D721Med (cell line): ENCODE measurements at regions not wholly inside any gene's neighbourhood (a gene's known extent, or its start where the extent isn't known, plus 50 kb on each side); places are given as distances from the start of the nearest gene placed in this dataset.
A peak's percentile ranks its signal among the peaks of the same experiment; 100 is the strongest.

Source experiments
- DNase-seq: peaks from one replicate; pipeline ENCODE4 v3.0.0; 2011; ENCODE audit warnings: low spot score; ENCODE audit not compliant: insufficient read length
- FAIRE-seq: peaks from 2 replicates; lab custom pipeline; 2011; peaks lifted over from hg19 to GRCh38; lab: Jason Lieb, UNC
- TF ChIP-seq, protein P1 (sequence below): IDR thresholded peaks from 2 replicates; pipeline ENCODE4 v1.5.1; 2012; ENCODE audit warnings: mild to moderate bottlenecking, control low read depth; ENCODE audit not compliant: insufficient read depth; ENCODE audit errors: missing control alignments

DNA sequence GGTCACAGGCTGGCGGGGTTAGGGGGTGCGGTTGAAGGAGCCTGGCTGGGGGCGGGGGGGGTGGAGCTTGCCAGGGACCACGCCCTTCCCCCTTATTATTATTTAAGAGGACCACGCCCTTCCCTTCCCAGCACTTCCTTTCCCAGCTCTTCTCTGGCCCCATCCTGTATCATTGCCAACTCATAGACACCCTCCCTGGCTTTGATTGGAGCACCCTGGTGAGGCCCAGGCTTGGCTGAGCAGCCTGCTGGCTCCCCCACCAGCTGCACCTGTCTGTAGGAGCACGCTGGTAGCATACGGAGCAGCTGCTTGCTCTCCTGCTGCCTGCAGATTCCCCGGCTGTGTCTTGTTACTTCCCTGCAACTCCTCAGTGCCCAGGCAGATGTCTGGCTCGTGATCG is 62.5 kb upstream of the PDX1 start:
- FAIRE-seq, result no peak
- TF ChIP-seq, protein P1, sequence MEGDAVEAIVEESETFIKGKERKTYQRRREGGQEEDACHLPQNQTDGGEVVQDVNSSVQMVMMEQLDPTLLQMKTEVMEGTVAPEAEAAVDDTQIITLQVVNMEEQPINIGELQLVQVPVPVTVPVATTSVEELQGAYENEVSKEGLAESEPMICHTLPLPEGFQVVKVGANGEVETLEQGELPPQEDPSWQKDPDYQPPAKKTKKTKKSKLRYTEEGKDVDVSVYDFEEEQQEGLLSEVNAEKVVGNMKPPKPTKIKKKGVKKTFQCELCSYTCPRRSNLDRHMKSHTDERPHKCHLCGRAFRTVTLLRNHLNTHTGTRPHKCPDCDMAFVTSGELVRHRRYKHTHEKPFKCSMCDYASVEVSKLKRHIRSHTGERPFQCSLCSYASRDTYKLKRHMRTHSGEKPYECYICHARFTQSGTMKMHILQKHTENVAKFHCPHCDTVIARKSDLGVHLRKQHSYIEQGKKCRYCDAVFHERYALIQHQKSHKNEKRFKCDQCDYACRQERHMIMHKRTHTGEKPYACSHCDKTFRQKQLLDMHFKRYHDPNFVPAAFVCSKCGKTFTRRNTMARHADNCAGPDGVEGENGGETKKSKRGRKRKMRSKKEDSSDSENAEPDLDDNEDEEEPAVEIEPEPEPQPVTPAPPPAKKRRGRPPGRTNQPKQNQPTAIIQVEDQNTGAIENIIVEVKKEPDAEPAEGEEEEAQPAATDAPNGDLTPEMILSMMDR, result no peak
- DNase-seq, result no peak

DNA sequence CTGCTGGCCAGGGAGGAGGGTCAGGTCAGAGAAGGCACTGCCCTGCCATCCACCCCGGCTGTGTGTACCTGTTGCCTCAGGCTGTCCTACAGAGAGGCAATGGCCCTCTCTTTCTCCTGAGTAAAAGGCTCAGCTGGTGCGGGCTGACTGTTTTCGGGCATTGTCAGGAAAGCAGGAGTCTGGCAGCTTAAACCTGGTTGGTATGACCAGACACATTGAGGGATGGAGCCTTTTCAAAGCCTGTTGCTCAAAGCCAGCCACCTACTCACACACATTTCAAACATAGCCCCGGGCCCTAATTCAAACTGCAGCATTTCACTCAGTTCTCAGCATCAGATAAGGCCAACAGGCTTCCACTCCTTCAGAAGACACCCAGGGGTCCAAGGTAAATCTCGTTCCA is 61.8 kb upstream of the PDX1 start:
- FAIRE-seq, result no peak
- no peak for DNase-seq
- TF ChIP-seq, protein P1, result no peak

DNA sequence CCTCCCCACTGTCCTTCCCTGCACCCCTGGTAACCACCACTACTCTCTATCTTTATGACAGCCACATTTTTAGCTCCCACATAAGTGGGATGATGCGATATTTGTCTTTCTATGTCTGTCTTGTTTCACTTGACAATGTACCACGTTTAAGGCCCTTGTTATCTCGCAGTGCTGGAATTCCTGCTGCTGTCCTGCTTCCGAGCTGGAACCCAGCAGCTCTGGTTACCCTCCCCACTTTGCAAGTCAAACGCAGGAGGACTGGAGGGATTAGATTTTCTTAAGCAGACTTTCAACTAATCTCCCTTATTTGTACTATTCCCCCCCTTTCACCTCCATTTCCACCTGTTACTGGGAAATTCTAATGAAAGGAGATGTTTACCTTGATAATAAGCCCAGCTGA is 59.1 kb upstream of the PDX1 start:
- no peak for DNase-seq
- TF ChIP-seq, protein P1, result no peak
- FAIRE-seq, result no peak

DNA sequence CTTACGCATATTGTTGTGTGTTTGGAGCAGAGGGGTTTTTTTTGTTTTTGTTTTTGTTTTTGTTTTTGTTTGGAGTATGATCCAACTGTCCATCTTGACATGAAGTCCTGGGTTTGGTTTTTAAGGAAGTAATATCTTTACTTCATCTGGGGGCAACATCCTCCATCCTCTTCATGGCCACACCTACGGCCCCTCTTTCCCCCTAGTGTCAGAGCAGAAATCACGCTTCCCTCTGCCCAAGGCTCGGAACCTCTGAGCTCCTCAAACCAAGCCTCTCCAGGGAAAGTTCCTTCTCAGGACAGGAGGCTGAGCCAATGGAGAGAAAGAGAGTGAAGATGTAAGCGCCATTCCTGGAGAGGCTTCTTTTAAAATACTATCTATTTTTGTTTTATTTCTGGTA is 58.6 kb upstream of the PDX1 start:
- TF ChIP-seq, protein P1, result no peak
- FAIRE-seq, result no peak
- DNase-seq, result no peak

DNA sequence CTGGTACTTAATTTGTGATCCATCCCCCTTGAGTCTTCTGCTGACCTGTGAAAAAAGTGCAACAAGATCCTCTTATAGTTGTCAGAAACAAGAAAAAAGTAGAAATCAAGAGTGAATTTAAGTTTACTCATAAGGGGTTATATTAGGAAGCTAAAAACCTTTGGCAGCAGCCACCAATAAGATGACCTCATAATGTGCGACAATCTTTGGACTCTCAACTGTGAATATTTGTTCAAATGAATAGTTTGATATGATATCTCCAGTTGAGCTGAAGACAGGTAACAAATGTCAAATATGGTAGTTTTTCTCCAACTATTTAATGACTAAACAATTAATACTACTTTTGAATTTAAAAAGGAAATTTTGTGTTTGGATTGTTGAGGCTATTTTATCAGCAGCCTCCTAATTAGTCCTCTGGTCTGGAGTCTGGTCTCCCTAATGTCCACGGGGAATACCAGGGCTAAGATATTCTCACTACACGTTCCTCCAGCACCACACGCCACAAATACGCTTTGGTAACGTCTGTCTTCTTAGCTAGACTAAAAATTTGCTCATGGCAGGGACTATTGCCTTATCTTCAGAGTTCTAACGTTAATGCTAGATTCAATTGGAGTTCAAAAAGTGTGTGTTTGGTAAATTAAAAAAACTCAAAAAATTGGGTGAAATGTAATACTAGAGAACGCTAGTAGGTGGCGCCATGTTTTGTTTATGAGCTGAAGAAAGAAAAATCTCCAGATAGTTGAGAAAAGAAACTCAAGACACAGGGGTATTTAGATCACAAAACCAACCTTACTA is 51.0 kb upstream of the PDX1 start:
- TF ChIP-seq, protein P1, result peak; percentile 30
- DNase-seq (no peak), FAIRE-seq (no peak)

DNA sequence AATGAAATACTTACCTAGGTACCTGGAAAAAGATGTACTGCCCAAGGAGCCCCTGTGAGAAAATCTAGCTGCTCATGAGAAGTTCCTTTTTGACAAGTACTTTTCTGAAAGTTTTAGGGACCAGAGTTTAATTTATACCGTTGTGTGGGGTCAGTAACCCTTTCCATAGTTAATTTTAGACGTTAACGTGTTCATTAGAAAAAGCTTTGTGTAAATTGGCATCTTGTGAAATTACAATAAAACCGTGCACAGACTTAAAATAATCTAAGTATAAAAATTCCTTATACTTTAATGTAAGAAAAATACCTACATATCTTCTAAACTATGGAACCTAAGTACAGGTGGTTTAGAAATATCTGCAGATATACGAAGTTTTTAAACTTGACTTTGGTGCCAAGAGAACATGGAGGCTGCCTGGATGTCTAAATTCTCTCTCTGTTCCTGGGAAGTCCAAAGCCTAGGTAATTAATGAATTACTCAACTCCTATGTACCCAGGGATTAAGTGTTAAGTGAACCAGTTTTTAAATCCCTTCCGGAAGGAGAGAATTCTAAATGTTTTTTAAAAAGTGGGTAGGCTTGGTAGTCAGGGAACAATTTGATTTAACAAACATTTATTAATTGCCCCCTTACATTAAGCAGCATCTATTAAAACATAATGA is 50.2 kb upstream of the PDX1 start:
- TF ChIP-seq, protein P1, result no peak
- FAIRE-seq (no peak), DNase-seq (no peak)
